Left ventricle myocardium superior (tissue), 1 donor: ENCODE measurements at regions not wholly inside any gene's neighbourhood (a gene's known extent, or its start where the extent isn't known, plus 50 kb on each side); places are given as distances from the start of the nearest gene placed in this dataset.
"Not testable (repeated sequence)": the region's sequence is repeated elsewhere in the genome, so short reads cannot be mapped to it uniquely, and the experiment has no call there.

Experiments
- ATAC-seq: fragments of 200-7000 bp; cut with Tn5 transposase; one replicate; pipeline ENCODE4 v1.9.1; 2020; ENCODE audit warnings: mild to moderate bottlenecking, moderate library complexity
- DNase-seq: peaks from one replicate; pipeline ENCODE4 v3.0.0-alpha.2; 2020
- intact Hi-C: fragments of 100-400 bp; cut with micrococcal nuclease; formaldehyde crosslinking; loops from one replicate; pipeline ENCODE4 v1.11.0; 2022
- donor health status: DM: no; HTN: yes; CAD: no; lungs with severe emphysema.

DNA sequence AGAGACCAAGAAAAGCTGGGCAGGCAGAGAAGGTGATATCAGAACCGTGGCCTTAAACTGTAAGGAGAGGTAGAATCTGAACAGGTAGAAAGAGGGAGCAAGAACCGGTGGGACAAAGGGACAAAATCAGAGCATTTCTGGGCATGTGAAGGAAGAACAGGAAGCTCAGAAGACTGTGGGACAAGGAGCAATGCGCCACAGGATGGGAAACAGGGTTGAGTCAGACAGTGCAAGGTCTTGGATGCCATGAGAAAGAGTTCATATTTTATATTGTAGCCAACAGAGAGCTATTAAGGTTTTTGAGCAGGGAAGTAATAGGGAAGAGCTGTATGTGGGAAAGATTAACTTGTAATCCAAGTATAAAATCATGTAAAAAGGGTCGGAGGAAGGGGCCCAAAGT lies 106.4 kb upstream of the UGP2 start:
- DNase-seq = no peak
- no peak for ATAC-seq
- intact Hi-C loops = no loop called here

- intact Hi-C loops = no loop called here
- ATAC-seq = no peak
- no peak for DNase-seq
Observed at GRCh38 chr2:63735931-63736330, 105.8 kb upstream of the UGP2 start.

- ATAC-seq (peak; percentile 50), DNase-seq (no peak)
- intact Hi-C loops = no loop called here
Observed at GRCh38 chr2:63736354-63736753, 105.3 kb upstream of the UGP2 start.

GRCh38 chr2:63737081-63737751 lies 104.5 kb upstream of the UGP2 start:
- peak; percentile 47 for ATAC-seq
- DNase-seq = no peak
- intact Hi-C loops = no loop called here

DNA sequence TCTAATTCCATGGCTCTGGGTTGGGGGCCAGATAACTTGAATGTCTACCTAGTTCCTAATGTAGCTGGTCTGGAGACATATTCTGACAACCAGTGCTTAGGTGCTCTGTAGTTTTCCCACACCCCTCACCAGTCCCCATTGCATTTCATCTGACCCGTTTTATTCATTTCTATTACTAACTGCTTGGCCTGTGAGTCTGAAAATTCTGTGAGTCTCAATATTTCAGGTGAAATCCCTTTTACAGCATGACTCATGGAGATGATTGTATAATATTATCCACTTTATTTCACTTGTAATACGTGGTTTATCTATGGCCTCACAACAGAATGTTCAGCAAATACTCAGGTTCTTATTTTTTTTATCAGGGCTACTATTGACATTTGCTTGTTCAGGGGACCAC lies 103.7 kb upstream of the UGP2 start:
- intact Hi-C loops = no loop called here
- DNase-seq (no peak), ATAC-seq (no peak)

DNA sequence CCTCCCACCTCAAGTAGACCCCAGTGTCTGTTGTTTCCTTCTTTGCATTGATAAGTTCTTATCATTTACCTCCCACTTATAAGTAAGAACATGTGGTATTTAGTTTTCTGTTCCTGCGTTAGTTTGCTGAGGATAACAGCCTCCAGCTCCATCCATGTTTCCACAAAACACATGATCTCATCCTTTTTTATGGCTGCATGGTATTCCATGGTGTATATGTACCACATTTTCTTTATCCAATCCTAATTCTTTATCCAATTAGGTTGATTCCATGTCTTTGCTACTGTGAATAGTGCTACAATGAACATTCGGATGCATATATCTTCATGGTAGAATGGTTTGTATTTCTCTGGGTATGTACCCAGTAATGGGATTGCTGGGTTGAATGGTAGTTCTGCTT lies 102.5 kb upstream of the UGP2 start:
- intact Hi-C loops, ATAC-seq, DNase-seq: not testable (repeated sequence)

DNA sequence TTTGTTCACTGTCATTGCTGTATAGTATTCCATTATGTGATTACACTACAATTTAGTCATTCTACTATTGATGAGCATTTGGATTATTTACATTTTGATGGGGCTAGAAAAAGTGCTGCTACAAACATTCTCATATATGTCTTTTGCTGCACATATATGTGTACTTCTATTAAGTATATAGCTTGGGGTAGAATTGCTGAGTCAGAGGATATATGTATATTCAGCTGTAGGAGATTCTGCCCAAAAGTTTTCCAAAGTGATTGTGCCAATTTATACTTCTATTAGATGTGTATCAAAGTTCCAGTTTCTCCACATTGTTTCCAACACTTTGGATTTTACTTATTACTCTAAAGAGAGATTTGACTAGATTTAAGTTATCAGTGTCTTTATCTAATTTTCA lies 101.7 kb upstream of the UGP2 start:
- DNase-seq = no peak
- intact Hi-C loops = no loop called here
- no peak for ATAC-seq

DNA sequence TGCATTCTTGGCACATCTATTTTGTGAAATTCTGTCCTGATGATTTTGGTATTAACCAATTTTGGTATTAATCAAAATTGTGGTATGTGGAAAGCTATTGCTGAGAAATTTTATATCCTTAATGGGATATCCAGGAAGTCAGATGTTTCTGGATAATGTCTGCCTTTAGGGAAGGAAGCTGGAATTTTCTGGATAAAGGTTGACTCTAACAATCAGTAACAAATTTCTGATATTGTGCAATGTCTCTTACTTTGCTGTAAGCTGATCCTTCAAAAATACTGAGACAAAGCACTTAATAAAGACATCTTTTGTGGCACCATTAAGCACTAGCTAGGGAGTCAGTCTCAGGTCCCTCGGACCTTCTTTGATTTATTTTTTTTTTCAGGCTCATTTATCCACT lies 100.8 kb upstream of the UGP2 start:
- intact Hi-C loops = no loop called here
- ATAC-seq (no peak), DNase-seq (no peak)

DNA sequence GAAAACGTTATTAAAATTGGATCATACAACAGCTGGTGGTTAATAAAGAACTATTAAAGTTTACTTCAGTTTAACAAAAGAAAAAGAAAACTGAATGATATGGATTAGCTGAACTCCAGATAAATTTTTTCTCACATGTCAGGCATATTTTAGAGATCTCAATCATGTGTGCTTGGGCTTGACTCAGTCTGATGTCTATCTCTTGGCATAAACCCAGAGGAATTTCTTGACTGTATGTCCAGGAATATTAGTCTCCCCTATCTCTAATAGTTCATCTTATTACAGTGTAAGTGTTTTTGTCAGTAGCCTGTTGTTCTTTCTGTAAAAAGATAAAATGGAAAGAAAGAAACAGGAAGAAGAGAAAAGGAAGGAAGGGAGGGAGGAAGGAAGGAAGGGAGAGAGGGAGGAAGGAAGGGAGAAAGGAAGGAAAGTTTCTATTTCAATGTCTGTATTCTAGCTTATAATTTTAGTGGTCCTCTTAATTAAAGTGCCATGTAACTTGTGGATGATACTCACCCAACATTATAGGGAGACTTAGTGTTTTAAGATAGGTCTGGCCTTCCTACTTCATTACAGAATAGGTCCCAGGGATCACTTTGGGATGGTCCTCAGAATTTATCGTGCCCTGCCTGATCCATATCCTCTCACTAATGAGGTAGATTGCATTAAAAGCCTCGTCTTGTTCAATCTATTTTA lies 99.7 kb upstream of the UGP2 start:
- no peak for DNase-seq
- intact Hi-C loops = no loop called here
- ATAC-seq = no peak

DNA sequence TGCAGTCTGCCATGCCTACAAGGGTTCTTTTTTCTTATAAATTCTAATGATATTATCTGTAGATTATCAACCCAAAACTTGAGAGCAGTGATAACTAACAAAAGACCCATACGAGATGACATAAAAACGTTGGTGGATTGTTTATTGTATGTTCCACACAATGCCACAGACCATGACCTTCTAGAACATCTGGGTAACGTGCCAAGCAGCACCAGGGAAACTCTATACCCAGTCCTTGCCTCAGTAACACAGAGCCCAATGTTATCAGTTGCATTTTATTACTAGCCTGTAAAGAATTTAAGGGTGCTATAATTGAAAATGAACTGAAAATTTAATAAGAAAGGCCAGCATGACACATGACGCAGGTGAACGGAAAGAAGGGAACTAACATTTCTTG lies 99.1 kb upstream of the UGP2 start:
- ATAC-seq (peak; percentile 40), DNase-seq (no peak)
- intact Hi-C loops = no loop called here

GRCh38 chr2:63743170-63743981 lies 98.3 kb upstream of the UGP2 start:
- no peak for DNase-seq
- no peak for ATAC-seq
- intact Hi-C loops = no loop called here

- no peak for ATAC-seq
- intact Hi-C loops = no loop called here
- DNase-seq = no peak
Observed at GRCh38 chr2:63743982-63744966, 97.4 kb upstream of the UGP2 start.

- intact Hi-C loops, DNase-seq, ATAC-seq: not testable (repeated sequence)
Observed at GRCh38 chr2:63746548-63746947, 95.1 kb upstream of the UGP2 start.

DNA sequence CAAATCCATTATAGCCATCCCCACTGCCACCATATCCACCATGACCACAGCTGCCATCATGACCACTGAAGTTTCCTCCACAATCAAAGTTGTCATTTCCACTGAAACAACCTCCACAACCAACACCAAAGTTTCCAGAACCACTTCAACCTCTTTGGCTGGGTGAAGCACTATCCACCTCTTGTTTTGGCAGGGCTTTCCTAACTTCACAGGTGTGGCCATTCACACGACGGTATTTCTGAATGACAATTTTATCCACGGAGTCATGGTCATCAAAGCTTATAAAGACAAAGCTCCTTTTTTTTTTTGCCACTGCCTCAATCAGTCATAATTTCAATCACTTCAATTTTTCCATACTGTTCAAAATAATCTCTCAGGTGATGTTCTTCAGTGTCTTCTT lies 89.8 kb upstream of the UGP2 start:
- ATAC-seq (no peak), DNase-seq (no peak)
- intact Hi-C loops = no loop called here

- no peak for DNase-seq
- ATAC-seq = no peak
- intact Hi-C loops = no loop called here
Observed at GRCh38 chr2:63755216-63755615, 86.5 kb upstream of the UGP2 start.

DNA sequence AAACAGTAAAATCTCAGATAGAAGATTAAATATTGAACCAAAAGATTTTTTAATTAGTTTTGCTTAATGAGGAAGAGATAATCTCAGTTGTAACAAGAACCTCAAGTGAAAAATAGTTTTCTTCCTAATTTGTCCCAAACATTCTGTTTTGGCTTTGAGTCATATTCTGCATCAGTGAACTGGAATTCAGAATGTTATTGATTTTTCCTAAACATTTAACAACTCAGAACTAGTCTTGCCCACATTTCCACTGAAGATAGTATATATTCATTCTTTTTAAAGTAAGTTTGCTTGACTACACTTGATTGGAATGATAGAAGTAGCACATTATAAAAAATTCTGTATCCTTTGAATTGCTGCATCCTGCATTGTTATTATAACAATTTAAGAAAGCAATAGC lies 85.7 kb upstream of the UGP2 start:
- DNase-seq (no peak), ATAC-seq (no peak)
- intact Hi-C loops = no loop called here

- intact Hi-C loops = no loop called here
- peak; percentile 64 for ATAC-seq
- DNase-seq = no peak
Observed at GRCh38 chr2:63763391-63763941, 78.2 kb upstream of the UGP2 start.

DNA sequence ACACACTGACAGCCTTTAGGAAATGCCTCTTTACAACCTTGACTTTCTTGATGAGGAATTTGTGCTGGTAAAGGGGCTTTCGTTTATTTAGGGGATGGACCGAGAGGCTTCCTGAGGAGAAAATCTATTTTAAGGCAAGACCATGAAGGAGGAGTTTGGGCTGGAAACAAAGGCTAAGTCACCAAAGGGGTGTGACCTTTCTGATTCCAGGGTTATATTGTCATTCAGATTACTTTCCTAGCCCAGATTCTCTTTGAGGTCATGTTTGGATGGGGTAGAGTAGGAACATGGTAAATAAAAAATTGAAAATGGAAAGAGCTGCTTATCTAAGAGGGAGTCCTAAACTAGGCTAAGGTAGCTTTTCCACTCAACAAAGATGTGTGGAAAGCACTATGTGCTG lies 77.1 kb upstream of the UGP2 start:
- DNase-seq (no peak), ATAC-seq (no peak)
- intact Hi-C loops = no loop called here

DNA sequence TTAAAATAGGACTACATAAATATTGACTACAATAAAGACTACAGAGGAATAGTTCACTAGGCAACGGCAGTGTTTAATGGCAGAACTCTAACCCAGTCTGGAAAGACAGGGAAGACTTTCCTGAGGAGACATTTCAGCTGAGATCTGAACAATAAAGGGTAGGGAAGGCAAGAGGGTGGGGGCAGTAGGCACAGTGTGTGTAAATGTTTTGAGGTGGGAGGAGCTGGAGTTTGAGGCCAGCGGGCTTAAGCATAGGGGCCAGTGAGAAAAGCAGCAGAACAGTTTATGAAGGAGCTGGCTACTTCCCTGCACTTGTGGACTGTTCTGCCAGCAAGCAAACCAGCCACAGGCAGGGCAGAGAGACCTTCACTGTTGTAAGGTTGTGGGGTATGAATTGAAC lies 76.6 kb upstream of the UGP2 start:
- DNase-seq (no peak), ATAC-seq (no peak)
- intact Hi-C loops = no loop called here
